ENCODE measurements at regions not wholly inside any gene's neighbourhood (a gene's known extent, or its start where the extent isn't known, plus 50 kb on each side); places are given as distances from the start of the nearest gene placed in this dataset.

DNA sequence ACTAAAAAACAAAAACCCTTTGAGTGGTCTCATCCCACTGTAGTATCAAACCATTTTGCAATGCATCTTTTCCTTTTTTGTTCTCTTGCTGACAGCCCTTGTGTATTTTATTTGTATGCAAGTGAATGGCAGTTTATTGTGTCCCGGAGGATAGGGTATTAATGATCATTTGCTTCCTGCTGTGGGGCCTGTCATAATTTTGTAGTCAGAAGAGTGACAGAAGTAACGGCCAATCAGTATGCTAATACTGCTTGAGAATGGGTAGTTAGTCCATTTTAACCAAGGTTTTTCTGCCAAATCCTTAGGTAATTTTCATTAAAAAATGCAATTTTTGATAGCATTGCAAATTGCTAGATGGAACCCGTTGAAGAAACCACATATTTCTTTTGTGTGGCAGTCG is 75.5 kb upstream of the PLSCR5 start:
- TF ChIP-seq, protein P1, sequence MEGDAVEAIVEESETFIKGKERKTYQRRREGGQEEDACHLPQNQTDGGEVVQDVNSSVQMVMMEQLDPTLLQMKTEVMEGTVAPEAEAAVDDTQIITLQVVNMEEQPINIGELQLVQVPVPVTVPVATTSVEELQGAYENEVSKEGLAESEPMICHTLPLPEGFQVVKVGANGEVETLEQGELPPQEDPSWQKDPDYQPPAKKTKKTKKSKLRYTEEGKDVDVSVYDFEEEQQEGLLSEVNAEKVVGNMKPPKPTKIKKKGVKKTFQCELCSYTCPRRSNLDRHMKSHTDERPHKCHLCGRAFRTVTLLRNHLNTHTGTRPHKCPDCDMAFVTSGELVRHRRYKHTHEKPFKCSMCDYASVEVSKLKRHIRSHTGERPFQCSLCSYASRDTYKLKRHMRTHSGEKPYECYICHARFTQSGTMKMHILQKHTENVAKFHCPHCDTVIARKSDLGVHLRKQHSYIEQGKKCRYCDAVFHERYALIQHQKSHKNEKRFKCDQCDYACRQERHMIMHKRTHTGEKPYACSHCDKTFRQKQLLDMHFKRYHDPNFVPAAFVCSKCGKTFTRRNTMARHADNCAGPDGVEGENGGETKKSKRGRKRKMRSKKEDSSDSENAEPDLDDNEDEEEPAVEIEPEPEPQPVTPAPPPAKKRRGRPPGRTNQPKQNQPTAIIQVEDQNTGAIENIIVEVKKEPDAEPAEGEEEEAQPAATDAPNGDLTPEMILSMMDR (IDR thresholded peaks at IDR 0.05; ENCODE audit: low read depth, low read length, poor library complexity, severe bottlenecking) = no peak
- TF ChIP-seq EZH2phosphoT487 (IDR thresholded peaks at IDR 0.05; ENCODE audit: borderline replicate concordance, low read length) = no peak

Measured in DOHH2 (cell line).